ENCODE measurements at regions not wholly inside any gene's neighbourhood (a gene's known extent, or its start where the extent isn't known, plus 50 kb on each side); places are given as distances from the start of the nearest gene placed in this dataset.

DNA sequence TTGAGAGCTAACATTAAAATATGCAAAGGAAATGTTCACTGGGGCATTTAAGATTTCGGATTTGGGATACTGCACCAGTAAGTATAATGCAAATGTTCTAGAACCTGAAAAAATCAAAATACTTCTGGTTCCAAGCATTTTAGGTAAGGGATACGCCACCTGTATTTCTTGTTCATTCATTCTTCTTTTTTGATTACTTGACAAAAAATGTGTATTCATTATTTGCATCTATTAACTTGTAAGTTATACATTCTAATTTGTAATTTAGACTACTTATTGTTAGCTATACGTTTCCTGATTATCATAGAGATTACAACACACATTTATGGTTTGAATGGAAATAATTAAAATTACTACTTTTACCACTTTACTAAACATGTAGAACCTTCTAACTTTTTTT lies 486.9 kb downstream of the SOX5 start:
- DNase-seq (ENCODE audit: low read depth, low spot score): no peak

DNA sequence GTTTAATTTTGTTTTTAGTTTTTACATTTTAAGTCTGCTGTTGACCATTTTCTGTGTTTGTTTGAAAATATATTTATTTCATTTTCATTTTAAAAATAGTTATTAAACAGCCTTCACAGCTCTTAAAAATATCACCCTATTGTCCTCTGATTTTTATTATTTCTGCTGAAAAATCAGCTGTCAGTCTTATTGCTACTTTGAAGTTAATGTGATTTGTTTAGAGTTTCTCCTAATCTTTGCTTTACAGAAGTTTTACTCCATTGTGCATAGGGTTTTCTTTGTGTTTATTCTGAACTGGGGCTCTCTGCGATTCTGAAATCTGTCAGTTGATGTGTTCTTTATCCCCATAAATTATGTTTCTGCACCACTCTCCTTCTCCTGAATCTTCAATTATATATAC lies 486.3 kb downstream of the SOX5 start:
- DNase-seq (ENCODE audit: low read depth, low spot score): no peak

DNA sequence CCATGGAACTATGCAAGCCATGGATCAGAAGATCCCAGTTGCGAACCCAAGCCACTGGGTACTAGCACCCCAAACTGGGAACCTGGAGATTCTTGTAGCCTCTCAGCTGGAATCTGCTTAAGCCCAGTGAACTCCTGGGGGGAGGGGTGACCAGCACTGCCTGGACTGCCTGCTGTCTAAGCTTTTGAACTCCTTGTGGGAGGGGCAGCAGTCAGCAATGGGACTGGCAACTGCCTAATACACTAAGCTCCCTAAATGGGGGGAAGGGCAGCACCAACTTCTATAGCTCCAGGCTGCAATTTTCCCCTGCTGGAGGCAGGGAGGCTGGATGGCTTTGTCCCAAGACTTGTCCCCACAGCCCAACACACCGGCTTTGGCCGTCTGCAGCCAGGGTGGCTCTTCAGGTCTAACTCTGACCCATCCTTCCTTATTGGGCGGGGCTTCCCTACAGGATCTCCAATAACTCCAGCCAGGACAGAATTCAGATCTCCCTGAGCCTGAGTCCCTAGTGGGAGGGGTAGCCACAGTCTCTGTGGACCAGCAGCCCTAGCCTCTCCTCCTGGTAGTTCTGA lies 485.1 kb downstream of the SOX5 start:
- DNase-seq (ENCODE audit: low read depth, low spot score): no peak

DNA sequence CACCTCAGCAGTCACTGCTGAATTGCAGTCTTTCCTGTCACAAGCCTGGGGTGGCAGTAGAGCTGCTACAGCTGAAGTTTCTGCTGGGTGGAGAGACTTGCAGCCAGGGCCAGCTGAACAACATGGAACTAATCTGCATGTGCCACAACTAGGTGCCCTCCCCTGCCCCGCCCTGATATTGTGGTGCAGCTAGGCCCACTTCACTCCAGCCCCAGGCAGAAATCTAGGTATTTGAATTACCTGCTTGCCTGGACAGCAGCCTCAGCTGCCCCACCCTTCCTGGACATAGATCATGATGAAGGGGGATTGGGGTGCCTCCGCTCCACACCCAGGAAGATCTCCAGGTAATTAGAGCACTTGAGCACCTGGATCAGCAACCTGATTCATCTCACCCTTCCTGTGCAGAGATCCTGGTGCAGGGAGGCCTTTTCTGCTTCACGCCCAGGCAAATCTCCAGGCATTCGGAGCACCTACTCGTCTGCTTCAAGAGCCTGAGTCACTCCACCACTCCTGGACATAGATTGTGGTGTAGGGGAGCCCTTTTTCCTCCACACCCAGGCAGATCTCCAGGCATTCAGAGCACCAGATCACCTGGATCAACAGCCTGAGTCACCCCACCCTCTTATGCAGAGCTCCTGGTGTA lies 477.0 kb downstream of the SOX5 start:
- no peak for DNase-seq (ENCODE audit: low read depth, low spot score)

DNA sequence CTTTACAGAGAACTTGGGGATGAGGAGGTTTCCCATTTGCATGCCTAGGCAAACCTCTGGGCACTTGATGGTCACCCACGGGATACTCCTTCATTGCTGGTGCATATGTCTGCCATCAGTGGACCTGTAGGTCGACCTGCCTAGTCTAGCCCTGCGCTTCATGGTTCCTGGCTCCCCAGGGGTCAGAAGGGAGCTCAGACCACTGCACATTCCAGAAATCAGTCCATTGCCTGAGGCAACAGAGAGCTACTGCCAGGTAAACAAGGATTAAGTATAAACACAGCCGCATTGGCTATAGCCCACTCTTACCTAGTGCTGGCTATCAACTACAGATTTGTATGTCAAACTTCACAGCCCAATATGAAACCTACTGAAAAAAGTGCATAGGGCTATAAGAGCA lies 476.4 kb downstream of the SOX5 start:
- DNase-seq (ENCODE audit: low read depth, low spot score): no peak

DNA sequence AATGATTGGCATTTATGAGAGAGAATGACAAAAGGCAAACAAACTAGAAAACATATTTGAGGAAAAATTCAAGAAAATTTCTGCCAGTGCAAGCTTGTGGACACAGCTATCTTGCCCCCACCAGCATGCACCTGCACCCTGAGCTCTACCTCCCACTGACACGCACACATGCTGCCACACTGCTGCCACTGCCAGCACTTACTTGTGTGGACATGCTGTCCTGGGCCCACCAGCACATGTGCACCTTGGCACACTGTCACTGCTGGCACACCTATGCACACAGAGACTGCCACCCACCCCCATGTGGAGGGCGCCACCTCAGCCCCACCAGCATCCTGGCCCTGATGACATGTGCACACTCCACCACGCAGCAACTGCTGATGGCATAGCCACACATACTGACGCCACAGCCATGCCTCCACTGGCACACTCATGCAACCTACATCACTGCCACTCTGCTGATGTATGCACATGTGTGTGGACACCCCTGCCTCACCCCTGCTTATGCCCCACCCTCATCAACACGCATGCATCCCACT lies 475.0 kb downstream of the SOX5 start:
- no peak for DNase-seq (ENCODE audit: low read depth, low spot score)
